Stimulated activated naive CD8-positive, alpha-beta T cell treated with anti-CD3 and anti-CD28 coated beads, Interleukin-15, Interleukin-2, amounts not matched to agents 100 ng/mL and 50 ng/mL, for 24 hours (primary cell): ENCODE measurements at regions not wholly inside any gene's neighbourhood (a gene's known extent, or its start where the extent isn't known, plus 50 kb on each side); places are given as distances from the start of the nearest gene placed in this dataset.

Source experiments
- H3K27ac Mint-ChIP-seq: one replicate; pipeline ENCODE4 v1.8.0; 2021; ENCODE audit warnings: mild to moderate bottlenecking, mixed read lengths
- H3K27me3 Mint-ChIP-seq: one replicate; pipeline ENCODE4 v1.8.0; 2021; ENCODE audit warnings: mixed read lengths
- H3K36me3 Mint-ChIP-seq: one replicate; pipeline ENCODE4 v1.8.0; 2021; ENCODE audit warnings: low read depth, mixed read lengths
- H3K4me1 Mint-ChIP-seq: one replicate; pipeline ENCODE4 v1.8.0; 2021; ENCODE audit warnings: low read depth, mixed read lengths
- H3K4me3 Mint-ChIP-seq: one replicate; pipeline ENCODE4 v1.8.0; 2021; ENCODE audit warnings: mild to moderate bottlenecking, mixed read lengths
- H3K9me3 Mint-ChIP-seq: one replicate; pipeline ENCODE4 v1.8.0; 2021; ENCODE audit warnings: mixed read lengths

GRCh38 chr15:94535298-94536048, 304.1 kb downstream of the MCTP2 start:
- Mint-ChIP-seq H3K4me1 (no peaks in the 10 kb centered on the region), H3K4me3 (no peak overlapping the region), H3K27me3 (peaks cover 26% of the 10 kb centered on the region)

GRCh38 chr15:94536549-94536948, 305.2 kb downstream of the MCTP2 start:
- Mint-ChIP-seq H3K36me3 (no peaks in the 10 kb centered on the region), H3K9me3 (no peaks in the 10 kb centered on the region), H3K4me3 (no peak overlapping the region), H3K27me3 (peaks cover 27% of the 10 kb centered on the region), H3K27ac (no peak overlapping the region), H3K4me1 (no peaks in the 10 kb centered on the region)

More at GRCh38 chr15:94535298-94536048, 304.1 kb downstream of the MCTP2 start:
- no peaks in the 10 kb centered on the region for H3K9me3 Mint-ChIP-seq
- H3K36me3 Mint-ChIP-seq = no peaks in the 10 kb centered on the region
- no peak overlapping the region for H3K27ac Mint-ChIP-seq

GRCh38 chr15:94538280-94538679, 306.9 kb downstream of the MCTP2 start:
- no peaks in the 10 kb centered on the region for H3K4me1 Mint-ChIP-seq
- H3K27ac Mint-ChIP-seq = no peak overlapping the region
- peaks cover 21% of the 10 kb centered on the region for H3K27me3 Mint-ChIP-seq
- H3K9me3 Mint-ChIP-seq = no peaks in the 10 kb centered on the region
- no peaks in the 10 kb centered on the region for H3K36me3 Mint-ChIP-seq
- no peak overlapping the region for H3K4me3 Mint-ChIP-seq

- H3K36me3 Mint-ChIP-seq = no peaks in the 10 kb centered on the region
- H3K4me1 Mint-ChIP-seq = no peaks in the 10 kb centered on the region
- H3K27ac Mint-ChIP-seq = no peak overlapping the region
- no peaks in the 10 kb centered on the region for H3K9me3 Mint-ChIP-seq
- H3K4me3 Mint-ChIP-seq = no peak overlapping the region
- H3K27me3 Mint-ChIP-seq = peaks cover 27% of the 10 kb centered on the region
These were observed 311.0 kb downstream of the MCTP2 start for GRCh38 chr15:94542391-94542790.

- H3K36me3 Mint-ChIP-seq = no peaks in the 10 kb centered on the region
- no peak overlapping the region for H3K27ac Mint-ChIP-seq
- no peak overlapping the region for H3K4me3 Mint-ChIP-seq
- H3K4me1 Mint-ChIP-seq = no peaks in the 10 kb centered on the region
- peaks cover 22% of the 10 kb centered on the region for H3K27me3 Mint-ChIP-seq
- H3K9me3 Mint-ChIP-seq = no peaks in the 10 kb centered on the region
These were observed 315.4 kb downstream of the MCTP2 start for GRCh38 chr15:94546808-94547207.

GRCh38 chr15:94547711-94548110, 316.4 kb downstream of the MCTP2 start:
- no peaks in the 10 kb centered on the region for H3K36me3 Mint-ChIP-seq
- no peak overlapping the region for H3K4me3 Mint-ChIP-seq
- no peaks in the 10 kb centered on the region for H3K9me3 Mint-ChIP-seq
- peaks cover 30% of the 10 kb centered on the region for H3K27me3 Mint-ChIP-seq
- H3K27ac Mint-ChIP-seq = no peak overlapping the region
- no peaks in the 10 kb centered on the region for H3K4me1 Mint-ChIP-seq

- no peaks in the 10 kb centered on the region for H3K4me1 Mint-ChIP-seq
- no peaks in the 10 kb centered on the region for H3K36me3 Mint-ChIP-seq
- no peaks in the 10 kb centered on the region for H3K9me3 Mint-ChIP-seq
- H3K27me3 Mint-ChIP-seq = peaks cover 14% of the 10 kb centered on the region
- H3K27ac Mint-ChIP-seq = no peak overlapping the region
- H3K4me3 Mint-ChIP-seq = no peak overlapping the region
These were observed 324.6 kb downstream of the MCTP2 start for GRCh38 chr15:94555841-94556519.

- H3K27ac Mint-ChIP-seq = no peak overlapping the region
- H3K4me1 Mint-ChIP-seq = no peaks in the 10 kb centered on the region
- H3K9me3 Mint-ChIP-seq = no peaks in the 10 kb centered on the region
- H3K27me3 Mint-ChIP-seq = peaks cover 13% of the 10 kb centered on the region
- no peak overlapping the region for H3K4me3 Mint-ChIP-seq
- no peaks in the 10 kb centered on the region for H3K36me3 Mint-ChIP-seq
These were observed 329.8 kb downstream of the MCTP2 start for GRCh38 chr15:94561036-94561689.

- Mint-ChIP-seq H3K36me3 (no peaks in the 10 kb centered on the region), H3K9me3 (no peaks in the 10 kb centered on the region), H3K27me3 (peaks cover 18% of the 10 kb centered on the region), H3K27ac (no peak overlapping the region), H3K4me1 (no peaks in the 10 kb centered on the region), H3K4me3 (no peak overlapping the region)
These were observed 332.1 kb downstream of the MCTP2 start for GRCh38 chr15:94563456-94563855.

GRCh38 chr15:94576889-94577533, 345.6 kb downstream of the MCTP2 start:
- Mint-ChIP-seq H3K9me3 (no peaks in the 10 kb centered on the region), H3K4me1 (no peaks in the 10 kb centered on the region), H3K27ac (no peak overlapping the region), H3K27me3 (peaks cover 69% of the 10 kb centered on the region), H3K4me3 (no peak overlapping the region), H3K36me3 (no peaks in the 10 kb centered on the region)

GRCh38 chr15:94579286-94579685, 347.9 kb downstream of the MCTP2 start:
- H3K9me3 Mint-ChIP-seq = no peaks in the 10 kb centered on the region
- H3K27ac Mint-ChIP-seq = no peak overlapping the region
- H3K27me3 Mint-ChIP-seq = peaks cover 85% of the 10 kb centered on the region
- H3K4me3 Mint-ChIP-seq = no peak overlapping the region
- no peaks in the 10 kb centered on the region for H3K36me3 Mint-ChIP-seq
- H3K4me1 Mint-ChIP-seq = peaks cover 7% of the 10 kb centered on the region

- Mint-ChIP-seq H3K4me3 (no peak overlapping the region), H3K27me3 (peaks cover 87% of the 10 kb centered on the region), H3K36me3 (no peaks in the 10 kb centered on the region), H3K27ac (no peak overlapping the region), H3K9me3 (no peaks in the 10 kb centered on the region), H3K4me1 (peaks cover 18% of the 10 kb centered on the region)
These were observed 349.0 kb downstream of the MCTP2 start for GRCh38 chr15:94580211-94580885.

GRCh38 chr15:94582368-94582767, 351.0 kb downstream of the MCTP2 start:
- H3K36me3 Mint-ChIP-seq = no peaks in the 10 kb centered on the region
- H3K4me3 Mint-ChIP-seq = no peak overlapping the region
- no peak overlapping the region for H3K27ac Mint-ChIP-seq
- H3K4me1 Mint-ChIP-seq = peaks cover 24% of the 10 kb centered on the region
- H3K27me3 Mint-ChIP-seq = peaks cover 87% of the 10 kb centered on the region
- no peaks in the 10 kb centered on the region for H3K9me3 Mint-ChIP-seq

- peak overlapping the region; percentile 66 for H3K4me3 Mint-ChIP-seq
- H3K27me3 Mint-ChIP-seq = peaks cover 88% of the 10 kb centered on the region
- H3K4me1 Mint-ChIP-seq = peaks cover 24% of the 10 kb centered on the region
- H3K9me3 Mint-ChIP-seq = no peaks in the 10 kb centered on the region
- H3K36me3 Mint-ChIP-seq = no peaks in the 10 kb centered on the region
- H3K27ac Mint-ChIP-seq = peak overlapping the region; percentile 8
These were observed 353.5 kb downstream of the MCTP2 start for GRCh38 chr15:94584833-94585244.
